Sigmoid colon (tissue), 4 donors: ENCODE measurements at regions not wholly inside any gene's neighbourhood (a gene's known extent, or its start where the extent isn't known, plus 50 kb on each side); places are given as distances from the start of the nearest gene placed in this dataset.

Experiments
- EP300 ChIP-seq, 4 donors: sonication (generic); formaldehyde crosslinking; IDR thresholded peaks; one replicate each; pipeline ENCODE4 v1.6.1; 2017; ENCODE audit warnings: antibody characterized with exemption in 4 of 4
- POLR2A ChIP-seq, 2 donors: fragments of 450-650 bp; IDR thresholded peaks; one replicate each; pipeline ENCODE4 v1.6.1; 2016; ENCODE audit warnings: antibody characterized with exemption in 2 of 2, mild to moderate bottlenecking in 2 of 2, moderate library complexity in 2 of 2
- POLR2AphosphoS5 ChIP-seq, 4 donors: sonication (generic); formaldehyde crosslinking; IDR thresholded peaks; one replicate each; pipeline ENCODE4 v1.6.1; 2017; ENCODE audit warnings: antibody characterized with exemption in 4 of 4
- TF ChIP-seq, protein P1 (sequence below), 4 experiments: fragments of 450-650 bp in 3 of 4; fragments of 200-600 bp in 1 of 4; IDR thresholded peaks; one replicate each; pipeline ENCODE4 v1.5.1; 2016 to 2019; ENCODE audit warnings: antibody characterized with exemption in 4 of 4, mild to moderate bottlenecking in 3 of 4, moderate library complexity in 2 of 4

DNA sequence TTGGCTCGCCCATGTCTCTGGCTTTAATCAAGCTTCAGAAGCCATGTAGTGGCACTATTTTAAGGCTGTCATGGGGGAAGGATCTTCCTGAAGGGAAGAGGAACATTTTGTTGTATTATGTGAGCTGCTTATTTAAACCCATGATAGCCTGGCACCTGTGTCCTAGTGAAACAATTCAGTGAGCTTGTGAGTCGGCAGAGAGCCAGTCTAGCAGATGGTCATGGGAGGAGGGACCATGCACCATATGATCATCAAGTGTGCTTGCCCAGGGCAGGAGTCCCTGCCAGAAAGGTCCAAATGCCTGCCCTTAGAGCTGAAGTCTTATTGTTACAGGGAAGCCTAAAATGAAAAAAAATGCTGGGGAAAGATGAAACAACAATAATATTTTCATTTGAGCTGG, 132.9 kb downstream of the PRDM13 start:
- TF ChIP-seq, protein P1, sequence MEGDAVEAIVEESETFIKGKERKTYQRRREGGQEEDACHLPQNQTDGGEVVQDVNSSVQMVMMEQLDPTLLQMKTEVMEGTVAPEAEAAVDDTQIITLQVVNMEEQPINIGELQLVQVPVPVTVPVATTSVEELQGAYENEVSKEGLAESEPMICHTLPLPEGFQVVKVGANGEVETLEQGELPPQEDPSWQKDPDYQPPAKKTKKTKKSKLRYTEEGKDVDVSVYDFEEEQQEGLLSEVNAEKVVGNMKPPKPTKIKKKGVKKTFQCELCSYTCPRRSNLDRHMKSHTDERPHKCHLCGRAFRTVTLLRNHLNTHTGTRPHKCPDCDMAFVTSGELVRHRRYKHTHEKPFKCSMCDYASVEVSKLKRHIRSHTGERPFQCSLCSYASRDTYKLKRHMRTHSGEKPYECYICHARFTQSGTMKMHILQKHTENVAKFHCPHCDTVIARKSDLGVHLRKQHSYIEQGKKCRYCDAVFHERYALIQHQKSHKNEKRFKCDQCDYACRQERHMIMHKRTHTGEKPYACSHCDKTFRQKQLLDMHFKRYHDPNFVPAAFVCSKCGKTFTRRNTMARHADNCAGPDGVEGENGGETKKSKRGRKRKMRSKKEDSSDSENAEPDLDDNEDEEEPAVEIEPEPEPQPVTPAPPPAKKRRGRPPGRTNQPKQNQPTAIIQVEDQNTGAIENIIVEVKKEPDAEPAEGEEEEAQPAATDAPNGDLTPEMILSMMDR (IDR thresholded peaks at IDR 0.05): no peak
- TF ChIP-seq POLR2A (IDR thresholded peaks at IDR 0.05) (no peak), POLR2AphosphoS5 (IDR thresholded peaks at IDR 0.05) (no peak), EP300 (IDR thresholded peaks at IDR 0.05) (no peak)
